ENCODE measurements at regions not wholly inside any gene's neighbourhood (a gene's known extent, or its start where the extent isn't known, plus 50 kb on each side); places are given as distances from the start of the nearest gene placed in this dataset.

GRCh38 chr1:91160363-91161075 lies 138.7 kb upstream of the ZNF644 start (continued):
- no peak for TF ChIP-seq CREB1 (IDR thresholded peaks at IDR 0.05)
- TF ChIP-seq RBBP5 (IDR thresholded peaks at IDR 0.05; ENCODE audit: borderline replicate concordance, low read depth, low read length), result no peak
- no peak for TF ChIP-seq POLR2AphosphoS5 (IDR thresholded peaks at IDR 0.05; ENCODE audit: low read depth, low read length)
- TF ChIP-seq POLR2A (IDR thresholded peaks at IDR 0.05; ENCODE audit: control extremely low read depth in 1 of 2, low read depth in 2 of 2, low read length in 2 of 2), result no peak
- no peak for TF ChIP-seq EP300 (IDR thresholded peaks at IDR 0.05; ENCODE audit: borderline replicate concordance in 1 of 2, low read depth in 2 of 2, low read length in 2 of 2)
- TF ChIP-seq TBP (IDR thresholded peaks at IDR 0.05; ENCODE audit: low read depth, low read length), result no peak
- TF ChIP-seq ATF3 (IDR thresholded peaks at IDR 0.05; ENCODE audit: insufficient read depth, low read depth, low read length), result no peak

Data from H1 (cell line).